Left ventricle myocardium inferior (tissue), 1 donor: ENCODE measurements at regions not wholly inside any gene's neighbourhood (a gene's known extent, or its start where the extent isn't known, plus 50 kb on each side); places are given as distances from the start of the nearest gene placed in this dataset.

ENCODE experiments used
- DNase-seq: peaks from one replicate; pipeline ENCODE4 v3.0.0-alpha.2; 2020
- H3K27ac ChIP-seq: fragments of 200-600 bp; replicated peaks from 2 replicates; pipeline ENCODE4 v1.8.0; 2021
- H3K27me3 ChIP-seq: fragments of 200-600 bp; 2 replicates; pipeline ENCODE4 v1.8.0; 2021; ENCODE audit warnings: low read depth
- H3K36me3 ChIP-seq: fragments of 200-600 bp; 2 replicates; pipeline ENCODE4 v1.8.0; 2021
- H3K4me1 ChIP-seq: fragments of 200-600 bp; 2 replicates; pipeline ENCODE4 v1.8.0; 2021
- H3K4me3 ChIP-seq: fragments of 200-600 bp; 2 replicates; pipeline ENCODE4 v1.8.0; 2021; ENCODE audit warnings: mild to moderate bottlenecking, moderate library complexity
- H3K9me3 ChIP-seq: fragments of 200-600 bp; replicated peaks from 2 replicates; pipeline ENCODE4 v1.8.0; 2021
- CTCF ChIP-seq: fragments of 200-600 bp; IDR thresholded peaks from 2 replicates; pipeline ENCODE4 v1.8.0; 2021; ENCODE audit warnings: antibody characterized with exemption, mild to moderate bottlenecking, borderline replicate concordance
- intact Hi-C: fragments of 100-400 bp; cut with micrococcal nuclease; formaldehyde crosslinking; loops from one replicate; pipeline ENCODE4 v1.11.0; 2022
- donor health status: DM: no; HTN: yes; CAD: no; lungs with severe emphysema.

- Histone ChIP-seq H3K36me3 (no peaks in the 10 kb centered on the region), H3K27ac (no peak overlapping the region), H3K4me3 (no peak overlapping the region), H3K4me1 (no peaks in the 10 kb centered on the region), H3K27me3 (no peaks in the 10 kb centered on the region), H3K9me3 (no peaks in the 10 kb centered on the region)
- no peak for DNase-seq
- no peak for TF ChIP-seq CTCF
- intact Hi-C loops: no loop called here
Measured at GRCh38 chrX:117689956-117690355, 426.7 kb downstream of the KLHL13 start.

- no peak for TF ChIP-seq CTCF
- H3K27ac ChIP-seq: no peak overlapping the region
- H3K4me1 ChIP-seq: no peaks in the 10 kb centered on the region
- no peak for DNase-seq
- no peak overlapping the region for H3K4me3 ChIP-seq
- no peaks in the 10 kb centered on the region for H3K9me3 ChIP-seq
- H3K27me3 ChIP-seq: no peaks in the 10 kb centered on the region
- no peaks in the 10 kb centered on the region for H3K36me3 ChIP-seq
- intact Hi-C loops: no loop called here
Measured at GRCh38 chrX:117680286-117680685, 436.3 kb downstream of the KLHL13 start.

GRCh38 chrX:117653396-117653795, 463.2 kb downstream of the KLHL13 start:
- no peaks in the 10 kb centered on the region for H3K27me3 ChIP-seq
- no peak overlapping the region for H3K27ac ChIP-seq
- no peaks in the 10 kb centered on the region for H3K4me1 ChIP-seq
- no peak overlapping the region for H3K4me3 ChIP-seq
- TF ChIP-seq CTCF: no peak
- H3K36me3 ChIP-seq: no peaks in the 10 kb centered on the region
- H3K9me3 ChIP-seq: no peaks in the 10 kb centered on the region
- DNase-seq: no peak
- intact Hi-C loops: no loop called here

GRCh38 chrX:117645639-117646038, 471.0 kb downstream of the KLHL13 start:
- H3K27ac ChIP-seq: no peak overlapping the region
- DNase-seq: no peak
- no peaks in the 10 kb centered on the region for H3K27me3 ChIP-seq
- H3K36me3 ChIP-seq: no peaks in the 10 kb centered on the region
- intact Hi-C loops: no loop called here
- no peaks in the 10 kb centered on the region for H3K9me3 ChIP-seq
- no peak overlapping the region for H3K4me3 ChIP-seq
- H3K4me1 ChIP-seq: no peaks in the 10 kb centered on the region
- no peak for TF ChIP-seq CTCF

GRCh38 chrX:117641913-117642656, 474.5 kb downstream of the KLHL13 start:
- Histone ChIP-seq H3K36me3 (no peaks in the 10 kb centered on the region), H3K27ac (no peak overlapping the region), H3K27me3 (no peaks in the 10 kb centered on the region), H3K4me1 (no peaks in the 10 kb centered on the region), H3K4me3 (no peak overlapping the region), H3K9me3 (no peaks in the 10 kb centered on the region)
- intact Hi-C loops: no loop called here
- no peak for DNase-seq
- no peak for TF ChIP-seq CTCF
